HepG2 (cell line): ENCODE measurements at regions not wholly inside any gene's neighbourhood (a gene's known extent, or its start where the extent isn't known, plus 50 kb on each side); places are given as distances from the start of the nearest gene placed in this dataset.

ENCODE experiments used
- ATAC-seq: fragments of 200-7000 bp; cut with Tn5 transposase; 3 replicates; pipeline ENCODE4 v1.9.1; 2020; ENCODE audit warnings: mild to moderate bottlenecking, moderate library complexity
- BruUV-seq: library from RNA; stranded (reverse); fragments of 400-500 nt; replicated peaks from 2 replicates; lab custom pipeline; 2021; lab: Mats Ljungman, UMichigan
- CTCF ChIA-PET: fragments of 300-600 bp; formaldehyde crosslinking; extraction: SDS; loops from one replicate; lab custom pipeline; 2021; ENCODE audit warnings: low total read pairs, inconsistent platforms, low intra/inter-chr PET ratio; lab: Yijun Ruan, JAX
- POLR2A ChIA-PET: fragments of 350-600 bp; sonication (Branson Sonifier 250); formaldehyde crosslinking; loops from one replicate; lab custom pipeline; 2020; ENCODE audit warnings: antibody characterized with exemption, inconsistent platforms; lab: Yijun Ruan, JAX
- DNase-seq: peaks from one replicate; pipeline ENCODE4 v3.0.0-alpha.2; 2015; ENCODE audit warnings: low spot score
- FAIRE-seq: peaks from 3 replicates; lab custom pipeline; 2011; peaks lifted over from hg19 to GRCh38; lab: Jason Lieb, UNC
- H2AFZ ChIP-seq: one replicate; pipeline ENCODE4 v1.6.1; 2011; ENCODE audit warnings: low read length, inconsistent platforms
- H3K27ac ChIP-seq: fragments of 300-600 bp; 3 replicates; pipeline ENCODE4 v1.8.0; 2011; ENCODE audit warnings: mixed run types, mild to moderate bottlenecking, mixed read lengths, low read length, inconsistent platforms; ENCODE audit not compliant: insufficient read depth; ENCODE audit errors: extremely low read length
- H3K27me3 ChIP-seq, 2 experiments: fragments of 200-600 bp in 1 of 2; 2 replicates in 1 of 2; 3 replicates in 1 of 2; pipeline versions ENCODE4 v1.6.0 to v1.8.0; 2011; ENCODE audit warnings: low read length in 2 of 2, mild to moderate bottlenecking in 2 of 2, moderate library complexity in 2 of 2, inconsistent platforms in 1 of 2; ENCODE audit not compliant: insufficient read depth in 2 of 2, control insufficient read depth in 1 of 2
- H3K36me3 ChIP-seq, 2 experiments: fragments of 200-600 bp in 1 of 2; replicated peaks in 1 of 2; 2 replicates in 1 of 2; 3 replicates in 1 of 2; pipeline versions ENCODE4 v1.5.1 to v1.8.0; 2011; ENCODE audit warnings: low read length in 2 of 2, inconsistent platforms in 1 of 2; ENCODE audit not compliant: insufficient read depth in 2 of 2, control insufficient read depth in 1 of 2
- H3K4me1 ChIP-seq: 2 replicates; pipeline ENCODE4 v1.5.1; 2012; ENCODE audit warnings: low read length, inconsistent platforms; ENCODE audit not compliant: insufficient read depth
- H3K4me2 ChIP-seq: 2 replicates; pipeline ENCODE4 v1.6.0; 2011; ENCODE audit warnings: low read depth, low read length, inconsistent platforms
- H3K4me3 ChIP-seq, 3 experiments: fragments of 200-600 bp in 1 of 3; sonication (generic), shearing (Covaris generic) in 1 of 3; replicated peaks in 1 of 3; 2 replicates each; pipeline ENCODE4 v1.5.1; 2011 to 2016; ENCODE audit warnings: low read length in 3 of 3, inconsistent platforms in 2 of 3, low read depth in 2 of 3, mild to moderate bottlenecking in 2 of 3, control low read depth in 1 of 3, mixed read lengths in 1 of 3; ENCODE audit not compliant: insufficient read depth in 1 of 3
- H3K79me2 ChIP-seq: one replicate; pipeline ENCODE4 v1.6.1; 2011; ENCODE audit warnings: low read length, inconsistent platforms; ENCODE audit not compliant: insufficient read depth
- H3K9ac ChIP-seq: 2 replicates; pipeline ENCODE4 v1.6.0; 2011; ENCODE audit warnings: mild to moderate bottlenecking, low read depth, low read length, inconsistent platforms; ENCODE audit not compliant: insufficient read depth
- H3K9me3 ChIP-seq: 2 replicates; pipeline ENCODE4 v1.5.1; 2012; ENCODE audit warnings: mild to moderate bottlenecking, low read length
- H4K20me1 ChIP-seq: 2 replicates; pipeline ENCODE4 v1.6.0; 2011; ENCODE audit warnings: inconsistent platforms, mild to moderate bottlenecking, low read length, moderate library complexity; ENCODE audit not compliant: insufficient read depth
- DPF2 ChIP-seq: sonication (generic); formaldehyde crosslinking; IDR thresholded peaks from 2 replicates; pipeline ENCODE4 v1.4.0; 2020; ENCODE audit warnings: mild to moderate bottlenecking, low read depth, missing genetic modification reagents, borderline replicate concordance
- GTF2F1 ChIP-seq: fragments of 150-350 bp; IDR thresholded peaks from 2 replicates; pipeline ENCODE4 v1.6.1; 2014; ENCODE audit warnings: low read length
- HCFC1 ChIP-seq: fragments of 150-350 bp; IDR thresholded peaks from 2 replicates; pipeline ENCODE4 v1.6.1; 2014; ENCODE audit warnings: low read depth, low read length
- MIER3 ChIP-seq: IDR thresholded peaks from 2 replicates; pipeline ENCODE4 v1.6.1; 2016; ENCODE audit warnings: missing compliant biosample characterization, borderline replicate concordance
- PHF5A ChIP-seq: IDR thresholded peaks from one replicate; pipeline ENCODE4 v1.6.1; 2018; ENCODE audit warnings: low read depth, missing genetic modification reagents; ENCODE audit not compliant: unreplicated experiment
- PLRG1 ChIP-seq: fragments of 450-650 bp; conservative IDR thresholded peaks from 2 replicates; pipeline ENCODE4 v1.6.1; 2016
- TOE1 ChIP-seq: sonication (generic); formaldehyde crosslinking; IDR thresholded peaks from 2 replicates; pipeline ENCODE4 v1.4.0; 2020; ENCODE audit warnings: mild to moderate bottlenecking, missing genetic modification reagents
- ZC3H13 ChIP-seq: sonication (generic); formaldehyde crosslinking; IDR thresholded peaks from 2 replicates; pipeline ENCODE4 v1.8.1; 2023; ENCODE audit warnings: mild to moderate bottlenecking, missing genetic modification reagents, moderate library complexity
- ZFP91 ChIP-seq: sonication (generic); formaldehyde crosslinking; IDR thresholded peaks from 2 replicates; pipeline ENCODE4 v1.9.0; 2022; ENCODE audit warnings: missing genetic modification reagents, mild to moderate bottlenecking, borderline replicate concordance
- ZFYVE20 ChIP-seq: sonication (generic); formaldehyde crosslinking; IDR thresholded peaks from 2 replicates; pipeline ENCODE4 v1.8.0; 2023; ENCODE audit warnings: low read depth, mild to moderate bottlenecking, moderate library complexity, missing genetic modification reagents, borderline replicate concordance
- ZNF235 ChIP-seq: sonication (generic); formaldehyde crosslinking; IDR thresholded peaks from 2 replicates; pipeline ENCODE4 v1.8.1; 2023; ENCODE audit warnings: mild to moderate bottlenecking, missing genetic modification reagents, borderline replicate concordance
- ZNF24 ChIP-seq: fragments of 450-650 bp; IDR thresholded peaks from 2 replicates; pipeline ENCODE4 v1.6.1; 2017; ENCODE audit warnings: antibody characterized with exemption, mild to moderate bottlenecking
- ZNF687 ChIP-seq: sonication (generic); formaldehyde crosslinking; IDR thresholded peaks from 2 replicates; pipeline ENCODE4 v1.5.1; 2020; ENCODE audit warnings: mild to moderate bottlenecking, missing genetic modification reagents, moderate library complexity
- ZNF773 ChIP-seq: sonication (generic); formaldehyde crosslinking; IDR thresholded peaks from 2 replicates; pipeline ENCODE4 v1.4.0; 2020; ENCODE audit warnings: missing genetic modification reagents, borderline replicate concordance
- ZNF780A ChIP-seq: sonication (generic); formaldehyde crosslinking; IDR thresholded peaks from 2 replicates; pipeline ENCODE4 v1.8.0; 2022; ENCODE audit warnings: mild to moderate bottlenecking, missing genetic modification reagents, moderate library complexity
- ZSCAN20 ChIP-seq: sonication (generic); formaldehyde crosslinking; IDR thresholded peaks from 2 replicates; pipeline ENCODE4 v1.4.0; 2020; ENCODE audit warnings: missing genetic modification reagents, mild to moderate bottlenecking, borderline replicate concordance
- WGBS: methylation state at CpG from one replicate; pipeline ENCODE4 v1.1.6; 2017; ENCODE audit warnings: low lambda C conversion rate; 5-methylcytosine and 5-hydroxymethylcytosine counted together
- in situ Hi-C: cut with HindIII; loops from 2 replicates; pipeline ENCODE4 v1.10.0; 2017; ENCODE audit warnings: low pct_unique_long_range_greater_than_20kb; ENCODE audit not compliant: extremely low pct_ligation_motif_present
- intact Hi-C: fragments of 100-400 bp; cut with micrococcal nuclease; formaldehyde crosslinking; loops from one replicate; pipeline ENCODE4 v1.10.0; 2022; ENCODE audit not compliant: unreplicated experiment

- Histone ChIP-seq H4K20me1 (no peaks in the 10 kb centered on the region), H3K9ac (no peak overlapping the region), H3K79me2 (no peaks in the 10 kb centered on the region), H3K9me3 (no peaks in the 10 kb centered on the region), H3K4me1 (no peaks in the 10 kb centered on the region), H3K27ac (no peak overlapping the region), H3K36me3 (no peaks in the 10 kb centered on the region), H3K27me3 (no peaks in the 10 kb centered on the region), H2AFZ (no peak overlapping the region), H3K4me3 (no peak overlapping the region), H3K4me2 (no peak overlapping the region)
- no peak for FAIRE-seq
- ChIA-PET POLR2A (no interaction called here), CTCF (no interaction called here)
- no peak for DNase-seq
- no TSS peak for BruUV-seq
- in situ Hi-C loops (no loop called here), intact Hi-C loops (loop anchor here (5.0 kb wide), 1 partner anchor 65 kb away; no protein-coding TSS in a partner anchor)
- no peak for ATAC-seq
- TF ChIP-seq PLRG1 (no peak), DPF2 (CRISPR knock-in tag) (no peak), ZNF235 (CRISPR knock-in tag) (no peak), ZFP91 (no peak)
Observed at GRCh38 chr12:19577281-19577530, 137.9 kb downstream of the AEBP2 start.

- no peak for TF ChIP-seq ZNF24
- no peak for TF ChIP-seq GTF2F1
- no peak for TF ChIP-seq ZNF773
- TF ChIP-seq TOE1 (CRISPR knock-in tag): no peak
- no peak for TF ChIP-seq ZNF687 (CRISPR knock-in tag)
- no peak for TF ChIP-seq ZSCAN20 (CRISPR knock-in tag)
- TF ChIP-seq PHF5A (CRISPR knock-in tag): no peak
- TF ChIP-seq MIER3 (CRISPR knock-in tag): no peak
- no peak for TF ChIP-seq ZNF780A
- TF ChIP-seq ZC3H13 (CRISPR knock-in tag): no peak
- TF ChIP-seq ZFYVE20 (CRISPR knock-in tag): no peak
- no peak for TF ChIP-seq HCFC1
- ATAC-seq: no peak
- ChIA-PET CTCF (no interaction called here), POLR2A (no interaction called here)
- FAIRE-seq: no peak
- H3K27me3 ChIP-seq: no peaks in the 10 kb centered on the region
- no peak overlapping the region for H3K9ac ChIP-seq
- H3K4me3 ChIP-seq: no peak overlapping the region
- 41% methylated on average over 4 of the region's 4 CpGs for WGBS
- DNase-seq: no peak
- peaks cover 18% of the 10 kb centered on the region for H3K9me3 ChIP-seq
- H3K27ac ChIP-seq: no peak overlapping the region
- no peaks in the 10 kb centered on the region for H3K4me1 ChIP-seq
- no peak overlapping the region for H3K4me2 ChIP-seq
- no peaks in the 10 kb centered on the region for H3K79me2 ChIP-seq
- in situ Hi-C loops (no loop called here), intact Hi-C loops (no loop called here)
- H4K20me1 ChIP-seq: no peaks in the 10 kb centered on the region
- BruUV-seq: no TSS peak
- no peaks in the 10 kb centered on the region for H3K36me3 ChIP-seq
- no peak overlapping the region for H2AFZ ChIP-seq
Observed at GRCh38 chr12:19584732-19585131, 145.4 kb downstream of the AEBP2 start.
